ENCODE measurements at regions not wholly inside any gene's neighbourhood (a gene's known extent, or its start where the extent isn't known, plus 50 kb on each side); places are given as distances from the start of the nearest gene placed in this dataset.
A peak's percentile ranks its signal among the peaks of the same experiment; 100 is the strongest.

DNA sequence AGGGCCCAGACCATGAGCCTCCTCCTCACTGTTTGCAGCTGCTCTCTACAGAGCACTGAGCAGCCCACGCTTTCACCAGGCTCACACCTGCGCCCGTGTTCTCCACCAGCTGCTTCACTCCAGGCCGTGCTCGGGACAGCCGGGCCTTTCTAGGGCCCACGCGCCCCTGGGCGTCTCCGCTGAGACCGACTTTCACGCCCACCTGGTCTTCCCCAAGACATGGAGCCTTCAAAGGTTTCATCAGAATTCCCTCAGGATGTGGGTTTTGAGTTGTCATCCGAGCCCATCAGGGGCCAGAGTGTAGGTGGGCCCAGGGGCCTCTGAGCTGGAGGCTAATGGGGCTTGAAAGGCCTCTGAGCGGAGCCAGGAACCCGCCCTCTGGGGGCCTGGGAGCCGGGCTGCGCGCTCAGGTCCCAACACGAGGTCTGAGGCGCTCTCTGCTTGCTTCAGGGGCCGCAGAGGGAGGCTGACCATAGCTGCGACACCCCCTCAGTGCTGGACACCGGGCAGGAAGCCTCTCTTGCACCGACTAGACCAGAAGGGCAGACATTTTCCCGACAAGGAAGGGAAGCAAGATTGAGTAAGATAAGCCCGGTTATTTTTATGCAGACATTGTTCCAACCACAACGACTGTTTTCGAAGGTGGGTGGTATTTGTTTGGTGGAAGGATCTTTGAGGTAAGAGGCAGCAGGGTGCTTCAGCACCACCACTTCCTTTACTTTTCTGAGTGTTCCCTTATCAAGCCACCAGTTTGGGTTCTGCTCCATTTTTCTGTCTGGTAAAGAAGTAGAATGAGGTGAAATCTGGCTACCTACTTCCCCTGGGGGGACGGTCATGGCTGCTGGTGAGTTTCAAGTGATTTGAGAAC is 125.0 kb upstream of the FUT8 start:
- H3K4me3 ChIP-seq = no peak overlapping the region
- FAIRE-seq = no peak
- intact Hi-C loops (cut with DNase I) = no loop called here
- WGBS, 2 donors = 87 to 89% methylated on average over 29 of the region's 29 CpGs
- H3K9me3 ChIP-seq = no peaks in the 10 kb centered on the region
- no peak overlapping the region for H3K27ac ChIP-seq
- TF ChIP-seq, protein P1, sequence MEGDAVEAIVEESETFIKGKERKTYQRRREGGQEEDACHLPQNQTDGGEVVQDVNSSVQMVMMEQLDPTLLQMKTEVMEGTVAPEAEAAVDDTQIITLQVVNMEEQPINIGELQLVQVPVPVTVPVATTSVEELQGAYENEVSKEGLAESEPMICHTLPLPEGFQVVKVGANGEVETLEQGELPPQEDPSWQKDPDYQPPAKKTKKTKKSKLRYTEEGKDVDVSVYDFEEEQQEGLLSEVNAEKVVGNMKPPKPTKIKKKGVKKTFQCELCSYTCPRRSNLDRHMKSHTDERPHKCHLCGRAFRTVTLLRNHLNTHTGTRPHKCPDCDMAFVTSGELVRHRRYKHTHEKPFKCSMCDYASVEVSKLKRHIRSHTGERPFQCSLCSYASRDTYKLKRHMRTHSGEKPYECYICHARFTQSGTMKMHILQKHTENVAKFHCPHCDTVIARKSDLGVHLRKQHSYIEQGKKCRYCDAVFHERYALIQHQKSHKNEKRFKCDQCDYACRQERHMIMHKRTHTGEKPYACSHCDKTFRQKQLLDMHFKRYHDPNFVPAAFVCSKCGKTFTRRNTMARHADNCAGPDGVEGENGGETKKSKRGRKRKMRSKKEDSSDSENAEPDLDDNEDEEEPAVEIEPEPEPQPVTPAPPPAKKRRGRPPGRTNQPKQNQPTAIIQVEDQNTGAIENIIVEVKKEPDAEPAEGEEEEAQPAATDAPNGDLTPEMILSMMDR (IDR thresholded peaks at IDR 0.05) = no peak
- H3K36me3 ChIP-seq = no peaks in the 10 kb centered on the region
- ATAC-seq = peak in 1 of 4 donors; percentile 12
- no peaks in the 10 kb centered on the region for H3K27me3 ChIP-seq
- H3K4me1 ChIP-seq = no peaks in the 10 kb centered on the region
- DNase-seq = peak in 1 of 6 donors; percentile 58

DNA sequence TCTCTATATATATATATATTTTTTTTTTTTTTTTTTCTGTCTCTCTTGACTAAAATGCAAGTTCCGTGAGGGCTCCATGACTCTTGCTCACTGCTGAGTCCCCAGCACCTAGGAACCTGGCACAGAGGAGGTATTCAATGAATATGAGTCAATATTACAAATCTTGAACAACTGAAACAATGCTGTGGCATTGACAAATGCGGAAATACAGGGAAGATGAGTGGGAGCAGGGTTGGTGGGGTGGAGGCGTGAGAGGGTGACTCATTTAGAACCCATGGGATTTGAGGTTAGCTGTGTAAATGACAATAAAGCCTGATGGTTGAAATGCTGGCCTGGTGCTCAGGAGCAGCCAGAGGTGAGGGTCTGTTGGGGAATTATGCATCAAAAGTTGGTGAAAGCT is 121.7 kb upstream of the FUT8 start:
- Histone ChIP-seq H3K9me3 (no peaks in the 10 kb centered on the region), H3K27ac (no peak overlapping the region), H3K4me1 (no peaks in the 10 kb centered on the region), H3K36me3 (no peaks in the 10 kb centered on the region), H3K4me3 (no peak overlapping the region), H3K27me3 (no peaks in the 10 kb centered on the region)
- intact Hi-C loops (cut with DNase I) = loop anchor here in 1 of 3 donors (10.0 kb wide), 1 partner anchor 56 kb away; no protein-coding TSS in a partner anchor
- TF ChIP-seq, protein P1 (IDR thresholded peaks at IDR 0.05) = no peak
- WGBS, 2 donors = 95 to 96% methylated on average over 3 of the region's 3 CpGs
- DNase-seq (no peak), ATAC-seq (peak in 2 of 4 donors; percentile 28 to 31), FAIRE-seq (no peak)

DNA sequence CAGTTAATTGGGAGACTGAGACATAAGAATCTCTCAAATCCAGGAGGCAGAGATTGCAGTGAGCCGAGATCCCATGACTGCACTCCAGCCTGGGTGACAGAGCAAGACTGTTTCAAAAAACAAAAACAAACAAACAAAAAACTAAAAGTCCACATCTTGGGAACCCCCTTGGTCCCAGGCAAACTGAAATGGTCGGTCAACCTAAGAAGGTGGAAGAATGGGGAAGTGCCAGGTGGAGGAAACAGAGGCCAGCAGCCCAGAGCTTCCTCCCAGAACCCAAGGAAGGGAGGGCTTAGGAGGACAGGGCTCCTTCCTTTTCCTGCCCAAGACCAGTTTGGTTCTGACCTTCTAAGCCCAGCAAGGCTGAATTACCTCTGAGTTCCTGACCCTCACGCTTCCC is 121.0 kb upstream of the FUT8 start:
- ATAC-seq (no peak), FAIRE-seq (no peak), DNase-seq (no peak)
- H3K27ac ChIP-seq = no peak overlapping the region
- WGBS, 2 donors = 70 to 71% methylated on average over 3 of the region's 3 CpGs
- H3K27me3 ChIP-seq = no peaks in the 10 kb centered on the region
- H3K9me3 ChIP-seq = no peaks in the 10 kb centered on the region
- H3K36me3 ChIP-seq = no peaks in the 10 kb centered on the region
- intact Hi-C loops (cut with DNase I) = loop anchor here in 1 of 3 donors (10.0 kb wide), 1 partner anchor 57 kb away; no protein-coding TSS in a partner anchor
- peaks cover 2 to 3% (median 3%) of the 10 kb centered on the region in 3 donors for H3K4me1 ChIP-seq
- TF ChIP-seq, protein P1 (IDR thresholded peaks at IDR 0.05) = no peak
- H3K4me3 ChIP-seq = no peak overlapping the region

DNA sequence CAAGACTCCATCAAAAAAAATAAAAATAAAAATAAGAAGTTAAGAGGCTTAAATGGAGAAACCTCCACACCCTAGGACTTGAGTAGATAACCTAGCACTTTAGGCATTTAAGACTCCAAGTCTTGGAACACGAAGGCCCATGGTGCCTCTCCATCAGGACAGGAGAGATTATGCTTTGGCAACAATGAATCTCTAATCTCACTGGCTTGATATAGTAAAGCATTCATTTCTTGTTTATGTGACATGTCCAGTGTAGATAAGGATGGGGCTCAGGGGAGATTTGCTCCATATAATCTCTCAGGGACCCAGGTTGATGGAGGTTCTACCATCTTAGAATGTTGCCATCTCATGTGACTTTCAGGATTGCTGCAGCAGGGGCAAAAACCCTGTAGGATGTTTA is 117.7 kb upstream of the FUT8 start:
- H3K4me1 ChIP-seq = peaks cover 24 to 28% (median 28%) of the 10 kb centered on the region in 3 donors
- no peak overlapping the region for H3K4me3 ChIP-seq
- H3K27ac ChIP-seq = no peak overlapping the region
- 63% methylated on average over 1 of the region's 1 CpG for WGBS, 2 donors
- ATAC-seq (no peak), FAIRE-seq (no peak), DNase-seq (no peak)
- H3K9me3 ChIP-seq = no peaks in the 10 kb centered on the region
- intact Hi-C loops (cut with DNase I) = loop anchor here in 1 of 3 donors (10.0 kb wide), 1 partner anchor 60 kb away; no protein-coding TSS in a partner anchor
- H3K36me3 ChIP-seq = no peaks in the 10 kb centered on the region
- H3K27me3 ChIP-seq = no peaks in the 10 kb centered on the region
- TF ChIP-seq, protein P1 (IDR thresholded peaks at IDR 0.05) = no peak

DNA sequence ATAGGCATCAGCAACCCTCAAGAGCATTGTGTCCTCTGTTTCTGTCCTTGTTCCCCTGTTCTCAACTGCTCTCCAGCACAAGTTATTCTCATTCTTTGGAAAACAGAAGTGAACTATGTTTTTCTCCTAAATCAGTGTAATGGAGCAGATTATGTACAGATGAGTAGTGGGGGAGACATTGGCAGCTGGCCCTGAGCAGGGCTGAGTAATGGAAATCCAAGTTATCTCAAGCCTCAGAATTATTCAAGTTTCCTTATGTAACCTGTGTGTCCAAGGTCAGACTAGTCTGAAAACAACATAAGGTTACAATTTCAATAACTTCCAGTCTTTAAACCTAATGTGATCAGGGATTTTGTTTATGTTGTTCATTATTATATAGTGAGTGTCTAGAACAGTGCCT is 116.1 kb upstream of the FUT8 start:
- Histone ChIP-seq H3K27ac (peak overlapping the region in 3 of 4 donors; percentile 55 to 86 (median 80)), H3K4me1 (peaks cover 31 to 37% (median 34%) of the 10 kb centered on the region in 3 donors), H3K4me3 (no peak overlapping the region), H3K36me3 (no peaks in the 10 kb centered on the region), H3K9me3 (no peaks in the 10 kb centered on the region), H3K27me3 (no peaks in the 10 kb centered on the region)
- ATAC-seq (peak; percentile 17 to 55 (median 32)), FAIRE-seq (no peak), DNase-seq (peak in 3 of 6 donors; percentile 57 to 71 (median 59))
- intact Hi-C loops (cut with DNase I) = loop anchor here in 1 of 3 donors (10.0 kb wide), 1 partner anchor 62 kb away; no protein-coding TSS in a partner anchor
- TF ChIP-seq, protein P1 (IDR thresholded peaks at IDR 0.05) = no peak

Measured in pancreas (tissue), 10 donors.